ENCODE measurements at regions not wholly inside any gene's neighbourhood (a gene's known extent, or its start where the extent isn't known, plus 50 kb on each side); places are given as distances from the start of the nearest gene placed in this dataset.

- no peaks in the 10 kb centered on the region for H3K36me3 Mint-ChIP-seq
- peaks cover 0 to 7% of the 10 kb centered on the region in 2 donors for H3K9me3 Mint-ChIP-seq
- ATAC-seq (no peak), DNase-seq (ENCODE audit: low spot score in 2 of 2) (no peak)
- no peak overlapping the region for H3K27ac Mint-ChIP-seq
Measured at GRCh38 chr1:195568389-195568788, 1039.9 kb downstream of the KCNT2 start.

- DNase-seq (ENCODE audit: low spot score in 2 of 2) (no peak), ATAC-seq (no peak)
- H3K36me3 Mint-ChIP-seq = no peaks in the 10 kb centered on the region
- H3K27ac Mint-ChIP-seq = no peak overlapping the region
- no peaks in the 10 kb centered on the region for H3K9me3 Mint-ChIP-seq
Measured at GRCh38 chr1:195562074-195562473, 1046.2 kb downstream of the KCNT2 start.

GRCh38 chr1:195550071-195550862 is 1058.0 kb downstream of the KCNT2 start:
- Mint-ChIP-seq H3K36me3 (no peaks in the 10 kb centered on the region), H3K9me3 (peaks cover 0 to 4% of the 10 kb centered on the region in 2 donors), H3K27ac (no peak overlapping the region)
- no peak for DNase-seq (ENCODE audit: low spot score in 2 of 2)
- ATAC-seq = no peak

GRCh38 chr1:195530961-195531360 is 1077.3 kb downstream of the KCNT2 start:
- no peak overlapping the region for H3K27ac Mint-ChIP-seq
- DNase-seq (ENCODE audit: low spot score in 2 of 2) = no peak
- H3K36me3 Mint-ChIP-seq = no peaks in the 10 kb centered on the region
- ATAC-seq = no peak
- H3K9me3 Mint-ChIP-seq = peaks cover 6 to 19% of the 10 kb centered on the region in 2 donors

- no peak overlapping the region for H3K27ac Mint-ChIP-seq
- ATAC-seq = no peak
- peaks cover 6 to 22% of the 10 kb centered on the region in 2 donors for H3K9me3 Mint-ChIP-seq
- no peaks in the 10 kb centered on the region for H3K36me3 Mint-ChIP-seq
- DNase-seq (ENCODE audit: low spot score in 2 of 2) = no peak
Measured at GRCh38 chr1:195529881-195530280, 1078.4 kb downstream of the KCNT2 start.

- DNase-seq (ENCODE audit: low spot score in 2 of 2) (no peak), ATAC-seq (no peak)
- no peak overlapping the region for H3K27ac Mint-ChIP-seq
- no peaks in the 10 kb centered on the region for H3K36me3 Mint-ChIP-seq
- H3K9me3 Mint-ChIP-seq = peaks cover 4 to 9% of the 10 kb centered on the region in 2 donors
Measured at GRCh38 chr1:195520757-195521156, 1087.5 kb downstream of the KCNT2 start.

GRCh38 chr1:195516036-195516435 is 1092.2 kb downstream of the KCNT2 start:
- Mint-ChIP-seq H3K9me3 (peaks cover 0 to 4% of the 10 kb centered on the region in 2 donors), H3K36me3 (no peaks in the 10 kb centered on the region), H3K27ac (no peak overlapping the region)
- no peak for DNase-seq (ENCODE audit: low spot score in 2 of 2)
- ATAC-seq = no peak

- DNase-seq (ENCODE audit: low spot score in 2 of 2) (no peak), ATAC-seq (no peak)
- no peaks in the 10 kb centered on the region for H3K36me3 Mint-ChIP-seq
- H3K9me3 Mint-ChIP-seq = peaks cover 7 to 8% of the 10 kb centered on the region in 2 donors
- no peak overlapping the region for H3K27ac Mint-ChIP-seq
Measured at GRCh38 chr1:195511501-195511900, 1096.7 kb downstream of the KCNT2 start.

GRCh38 chr1:195501118-195501517 is 1107.1 kb downstream of the KCNT2 start:
- ATAC-seq (no peak), DNase-seq (ENCODE audit: low spot score in 2 of 2) (no peak)
- Mint-ChIP-seq H3K36me3 (no peaks in the 10 kb centered on the region), H3K9me3 (peaks cover 6 to 7% of the 10 kb centered on the region in 2 donors), H3K27ac (no peak overlapping the region)

- ATAC-seq (no peak), DNase-seq (ENCODE audit: low spot score in 2 of 2) (no peak)
- H3K9me3 Mint-ChIP-seq = peaks cover 9 to 23% of the 10 kb centered on the region in 2 donors
- peaks cover 0 to 5% of the 10 kb centered on the region in 2 donors for H3K36me3 Mint-ChIP-seq
- no peak overlapping the region for H3K27ac Mint-ChIP-seq
Measured at GRCh38 chr1:195495720-195496635, 1112.3 kb downstream of the KCNT2 start.

- no peaks in the 10 kb centered on the region for H3K36me3 Mint-ChIP-seq
- no peak overlapping the region for H3K27ac Mint-ChIP-seq
- no peak for ATAC-seq
- DNase-seq (ENCODE audit: low spot score in 2 of 2) = no peak
- peaks cover 5 to 9% of the 10 kb centered on the region in 2 donors for H3K9me3 Mint-ChIP-seq
Measured at GRCh38 chr1:195482137-195482536, 1126.1 kb downstream of the KCNT2 start.

- Mint-ChIP-seq H3K36me3 (no peaks in the 10 kb centered on the region), H3K27ac (no peak overlapping the region), H3K9me3 (peaks cover 2 to 7% of the 10 kb centered on the region in 2 donors)
- no peak for ATAC-seq
- no peak for DNase-seq (ENCODE audit: low spot score in 2 of 2)
Measured at GRCh38 chr1:195481293-195481692, 1126.9 kb downstream of the KCNT2 start.

GRCh38 chr1:195475568-195475967 is 1132.7 kb downstream of the KCNT2 start:
- Mint-ChIP-seq H3K9me3 (peaks cover 6% of the 10 kb centered on the region in 2 donors), H3K27ac (no peak overlapping the region), H3K36me3 (no peaks in the 10 kb centered on the region)
- no peak for ATAC-seq
- no peak for DNase-seq (ENCODE audit: low spot score in 2 of 2)

- ATAC-seq (no peak), DNase-seq (ENCODE audit: low spot score in 2 of 2) (no peak)
- no peaks in the 10 kb centered on the region for H3K36me3 Mint-ChIP-seq
- peaks cover 6% of the 10 kb centered on the region in 2 donors for H3K9me3 Mint-ChIP-seq
- H3K27ac Mint-ChIP-seq = no peak overlapping the region
Measured at GRCh38 chr1:195472291-195472690, 1135.9 kb downstream of the KCNT2 start.

GRCh38 chr1:195466639-195467038 is 1141.6 kb downstream of the KCNT2 start:
- Mint-ChIP-seq H3K27ac (no peak overlapping the region), H3K36me3 (no peaks in the 10 kb centered on the region), H3K9me3 (peaks cover 0 to 5% of the 10 kb centered on the region in 2 donors)
- ATAC-seq = no peak
- DNase-seq (ENCODE audit: low spot score in 2 of 2) = no peak

- no peaks in the 10 kb centered on the region for H3K36me3 Mint-ChIP-seq
- H3K27ac Mint-ChIP-seq = no peak overlapping the region
- no peak for DNase-seq (ENCODE audit: low spot score in 2 of 2)
- no peak for ATAC-seq
- H3K9me3 Mint-ChIP-seq = peaks cover 0 to 8% of the 10 kb centered on the region in 2 donors
Measured at GRCh38 chr1:195462646-195463045, 1145.6 kb downstream of the KCNT2 start.

- Mint-ChIP-seq H3K36me3 (no peaks in the 10 kb centered on the region), H3K9me3 (peaks cover 0 to 8% of the 10 kb centered on the region in 2 donors), H3K27ac (no peak overlapping the region)
- no peak for DNase-seq (ENCODE audit: low spot score in 2 of 2)
- no peak for ATAC-seq
Measured at GRCh38 chr1:195462152-195462551, 1146.1 kb downstream of the KCNT2 start.

All from activated naive CD4-positive, alpha-beta T cell treated with anti-CD3 and anti-CD28 coated beads, Interleukin-2, amount 50 U/mL, for 72 hours (primary cell).